A549 (cell line): ENCODE measurements at regions not wholly inside any gene's neighbourhood (a gene's known extent, or its start where the extent isn't known, plus 50 kb on each side); places are given as distances from the start of the nearest gene placed in this dataset.

ENCODE experiments used
- MYC ChIP-seq: IDR thresholded peaks from 2 replicates; pipeline ENCODE4 v1.6.1; 2012; ENCODE audit warnings: mild to moderate bottlenecking, inconsistent platforms, low read length, improper control_type of control experiment, borderline replicate concordance
- NPAS2 ChIP-seq: fragments of 250-450 bp; sonication (Bioruptor Pico); IDR thresholded peaks from 2 replicates; pipeline ENCODE4 v1.8.0; 2022; ENCODE audit warnings: mild to moderate bottlenecking, moderate library complexity, borderline replicate concordance
- TF ChIP-seq, protein P1 (sequence below): fragments of 450-650 bp; IDR thresholded peaks from 2 replicates; pipeline ENCODE4 v1.6.1; 2014; ENCODE audit warnings: antibody characterized with exemption
- TF ChIP-seq, protein P2 (sequence below): fragments of 150-350 bp; IDR thresholded peaks from 2 replicates; pipeline ENCODE4 v1.6.1; 2014; ENCODE audit warnings: low read depth, mild to moderate bottlenecking, low read length

GRCh38 chr21:19807201-19807600, 1191.0 kb upstream of the NCAM2 start:
- no peak for TF ChIP-seq MYC
- TF ChIP-seq, protein P1, sequence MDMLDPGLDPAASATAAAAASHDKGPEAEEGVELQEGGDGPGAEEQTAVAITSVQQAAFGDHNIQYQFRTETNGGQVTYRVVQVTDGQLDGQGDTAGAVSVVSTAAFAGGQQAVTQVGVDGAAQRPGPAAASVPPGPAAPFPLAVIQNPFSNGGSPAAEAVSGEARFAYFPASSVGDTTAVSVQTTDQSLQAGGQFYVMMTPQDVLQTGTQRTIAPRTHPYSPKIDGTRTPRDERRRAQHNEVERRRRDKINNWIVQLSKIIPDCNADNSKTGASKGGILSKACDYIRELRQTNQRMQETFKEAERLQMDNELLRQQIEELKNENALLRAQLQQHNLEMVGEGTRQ, result no peak
- TF ChIP-seq NPAS2 (CRISPR knock-in tag), result no peak
- TF ChIP-seq, protein P2, sequence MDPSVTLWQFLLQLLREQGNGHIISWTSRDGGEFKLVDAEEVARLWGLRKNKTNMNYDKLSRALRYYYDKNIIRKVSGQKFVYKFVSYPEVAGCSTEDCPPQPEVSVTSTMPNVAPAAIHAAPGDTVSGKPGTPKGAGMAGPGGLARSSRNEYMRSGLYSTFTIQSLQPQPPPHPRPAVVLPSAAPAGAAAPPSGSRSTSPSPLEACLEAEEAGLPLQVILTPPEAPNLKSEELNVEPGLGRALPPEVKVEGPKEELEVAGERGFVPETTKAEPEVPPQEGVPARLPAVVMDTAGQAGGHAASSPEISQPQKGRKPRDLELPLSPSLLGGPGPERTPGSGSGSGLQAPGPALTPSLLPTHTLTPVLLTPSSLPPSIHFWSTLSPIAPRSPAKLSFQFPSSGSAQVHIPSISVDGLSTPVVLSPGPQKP, result no peak
